ENCODE measurements at regions not wholly inside any gene's neighbourhood (a gene's known extent, or its start where the extent isn't known, plus 50 kb on each side); places are given as distances from the start of the nearest gene placed in this dataset.

GRCh38 chr12:14186193-14186502 is 179.3 kb upstream of the ATF7IP start:
- peak; percentile 16 for TF ChIP-seq CTCF (IDR thresholded peaks at IDR 0.05; ENCODE audit: unreplicated experiment)
- Mint-ChIP-seq H3K36me3 (ENCODE audit: insufficient read depth) (no peaks in the 10 kb centered on the region), H3K27ac (no peak overlapping the region), H3K27me3 (peaks cover 6% of the 10 kb centered on the region), H3K4me1 (ENCODE audit: low read depth) (peaks cover 1% of the 10 kb centered on the region), H3K9me3 (ENCODE audit: low read depth) (peaks cover 10% of the 10 kb centered on the region), H3K4me3 (ENCODE audit: low read depth) (no peak overlapping the region)
- no peak for DNase-seq (ENCODE audit: low spot score, unreplicated experiment)

- no peak for DNase-seq (ENCODE audit: low spot score, unreplicated experiment)
- peaks cover 3% of the 10 kb centered on the region for H3K9me3 Mint-ChIP-seq (ENCODE audit: low read depth)
- H3K36me3 Mint-ChIP-seq (ENCODE audit: insufficient read depth) = no peaks in the 10 kb centered on the region
- no peak for TF ChIP-seq CTCF (IDR thresholded peaks at IDR 0.05; ENCODE audit: unreplicated experiment)
- no peak overlapping the region for H3K27ac Mint-ChIP-seq
- no peak overlapping the region for H3K4me3 Mint-ChIP-seq (ENCODE audit: low read depth)
- H3K4me1 Mint-ChIP-seq (ENCODE audit: low read depth) = peaks cover 1% of the 10 kb centered on the region
- peaks cover 6% of the 10 kb centered on the region for H3K27me3 Mint-ChIP-seq
Measured at GRCh38 chr12:14187002-14187401, 178.5 kb upstream of the ATF7IP start.

- Mint-ChIP-seq H3K27me3 (peaks cover 6% of the 10 kb centered on the region), H3K9me3 (ENCODE audit: low read depth) (peaks cover 3% of the 10 kb centered on the region)
Measured at GRCh38 chr12:14187966-14188365, 177.5 kb upstream of the ATF7IP start.

GRCh38 chr12:14188744-14189143 is 176.7 kb upstream of the ATF7IP start:
- Mint-ChIP-seq H3K4me3 (ENCODE audit: low read depth) (no peak overlapping the region), H3K9me3 (ENCODE audit: low read depth) (no peaks in the 10 kb centered on the region), H3K27me3 (peaks cover 6% of the 10 kb centered on the region), H3K4me1 (ENCODE audit: low read depth) (peaks cover 1% of the 10 kb centered on the region), H3K27ac (no peak overlapping the region), H3K36me3 (ENCODE audit: insufficient read depth) (no peaks in the 10 kb centered on the region)
- DNase-seq (ENCODE audit: low spot score, unreplicated experiment) = no peak
- no peak for TF ChIP-seq CTCF (IDR thresholded peaks at IDR 0.05; ENCODE audit: unreplicated experiment)

More at GRCh38 chr12:14187966-14188365, 177.5 kb upstream of the ATF7IP start:
- Mint-ChIP-seq H3K36me3 (ENCODE audit: insufficient read depth) (no peaks in the 10 kb centered on the region), H3K27ac (no peak overlapping the region), H3K4me1 (ENCODE audit: low read depth) (peaks cover 1% of the 10 kb centered on the region), H3K4me3 (ENCODE audit: low read depth) (no peak overlapping the region)
- no peak for DNase-seq (ENCODE audit: low spot score, unreplicated experiment)
- no peak for TF ChIP-seq CTCF (IDR thresholded peaks at IDR 0.05; ENCODE audit: unreplicated experiment)

GRCh38 chr12:14190694-14191093 is 174.8 kb upstream of the ATF7IP start:
- Mint-ChIP-seq H3K9me3 (ENCODE audit: low read depth) (no peaks in the 10 kb centered on the region), H3K36me3 (ENCODE audit: insufficient read depth) (no peaks in the 10 kb centered on the region), H3K27ac (no peak overlapping the region), H3K4me3 (ENCODE audit: low read depth) (no peak overlapping the region), H3K27me3 (peaks cover 6% of the 10 kb centered on the region), H3K4me1 (ENCODE audit: low read depth) (peaks cover 1% of the 10 kb centered on the region)
- DNase-seq (ENCODE audit: low spot score, unreplicated experiment) = no peak
- no peak for TF ChIP-seq CTCF (IDR thresholded peaks at IDR 0.05; ENCODE audit: unreplicated experiment)

All from progenitor cell of endocrine pancreas (in vitro differentiated cells).